M059J (cell line): ENCODE measurements at regions not wholly inside any gene's neighbourhood (a gene's known extent, or its start where the extent isn't known, plus 50 kb on each side); places are given as distances from the start of the nearest gene placed in this dataset.
"Not testable (repeated sequence)": the region's sequence is repeated elsewhere in the genome, so short reads cannot be mapped to it uniquely, and the experiment has no call there.

ENCODE experiments used
- DNase-seq: peaks from one replicate; pipeline ENCODE4 v3.0.0-alpha.2; 2012; ENCODE audit warnings: low read depth

GRCh38 chr6:141252828-141253608 lies 879.7 kb upstream of the GJE1 start:
- no peak for DNase-seq

- DNase-seq: no peak
Measured at GRCh38 chr6:141251286-141251685, 881.4 kb upstream of the GJE1 start.

GRCh38 chr6:141248021-141248799 lies 884.5 kb upstream of the GJE1 start:
- DNase-seq: no peak

- no peak for DNase-seq
Measured at GRCh38 chr6:141244366-141244765, 888.4 kb upstream of the GJE1 start.

GRCh38 chr6:141242957-141243356 lies 889.8 kb upstream of the GJE1 start:
- no peak for DNase-seq

GRCh38 chr6:141229296-141229695 lies 903.4 kb upstream of the GJE1 start:
- DNase-seq: no peak

GRCh38 chr6:141218583-141218982 lies 914.1 kb upstream of the GJE1 start:
- DNase-seq: no peak

GRCh38 chr6:141216726-141217125 lies 916.0 kb upstream of the GJE1 start:
- DNase-seq: no peak

GRCh38 chr6:141212296-141212695 lies 920.4 kb upstream of the GJE1 start:
- DNase-seq: no peak

- DNase-seq: no peak
Measured at GRCh38 chr6:141211845-141212244, 920.9 kb upstream of the GJE1 start.

GRCh38 chr6:141210901-141211300 lies 921.8 kb upstream of the GJE1 start:
- no peak for DNase-seq

GRCh38 chr6:141209890-141210289 lies 922.8 kb upstream of the GJE1 start:
- DNase-seq: no peak

- DNase-seq: no peak
Measured at GRCh38 chr6:141208101-141208500, 924.6 kb upstream of the GJE1 start.

GRCh38 chr6:141203902-141204575 lies 928.7 kb upstream of the GJE1 start:
- peak; percentile 64 for DNase-seq

- DNase-seq: no peak
Measured at GRCh38 chr6:141202626-141203025, 930.1 kb upstream of the GJE1 start.

- DNase-seq: peak; percentile 30
Measured at GRCh38 chr6:141199074-141199473, 933.7 kb upstream of the GJE1 start.

- DNase-seq: no peak
Measured at GRCh38 chr6:141195251-141195832, 937.4 kb upstream of the GJE1 start.

GRCh38 chr6:141183368-141183767 lies 949.4 kb upstream of the GJE1 start:
- no peak for DNase-seq

- DNase-seq: not testable (repeated sequence)
Measured at GRCh38 chr6:141175458-141175857, 957.3 kb upstream of the GJE1 start.

- no peak for DNase-seq
Measured at GRCh38 chr6:141174932-141175331, 957.8 kb upstream of the GJE1 start.

- DNase-seq: no peak
Measured at GRCh38 chr6:141173529-141173928, 959.2 kb upstream of the GJE1 start.

GRCh38 chr6:141169419-141169818 lies 963.3 kb upstream of the GJE1 start:
- peak; percentile 35 for DNase-seq
